NCI-H1092 (cell line): ENCODE measurements at regions not wholly inside any gene's neighbourhood (a gene's known extent, or its start where the extent isn't known, plus 50 kb on each side); places are given as distances from the start of the nearest gene placed in this dataset.
"Not testable (repeated sequence)": the region's sequence is repeated elsewhere in the genome, so short reads cannot be mapped to it uniquely, and the experiment has no call there.

Experiments used
- DNase-seq: peaks from one replicate; lab custom pipeline; 2025; lab: John Stamatoyannopoulos, UW

- DNase-seq: not testable (repeated sequence)
These were observed 80.3 kb downstream of the ANXA5 start for GRCh38 chr4:121616449-121616848.

- DNase-seq: no peak
These were observed 82.7 kb downstream of the ANXA5 start for GRCh38 chr4:121614101-121614500.

- DNase-seq: no peak
These were observed 97.7 kb downstream of the ANXA5 start for GRCh38 chr4:121599049-121599448.

GRCh38 chr4:121597346-121597934 is 99.3 kb downstream of the ANXA5 start:
- no peak for DNase-seq

GRCh38 chr4:121594796-121595526 is 101.8 kb downstream of the ANXA5 start:
- DNase-seq: no peak

- no peak for DNase-seq
These were observed 103.0 kb downstream of the ANXA5 start for GRCh38 chr4:121593760-121594159.

- DNase-seq: not testable (repeated sequence)
These were observed 104.5 kb downstream of the ANXA5 start for GRCh38 chr4:121592257-121592656.

- DNase-seq: no peak
These were observed 111.9 kb downstream of the ANXA5 start for GRCh38 chr4:121584836-121585235.

GRCh38 chr4:121583396-121583795 is 113.4 kb downstream of the ANXA5 start:
- DNase-seq: no peak

GRCh38 chr4:121582296-121582695 is 114.5 kb downstream of the ANXA5 start:
- no peak for DNase-seq

GRCh38 chr4:121575392-121575791 is 121.4 kb downstream of the ANXA5 start:
- DNase-seq: not testable (repeated sequence)

GRCh38 chr4:121574618-121575017 is 122.2 kb downstream of the ANXA5 start:
- DNase-seq: no peak

GRCh38 chr4:121567748-121568147 is 129.0 kb downstream of the ANXA5 start:
- DNase-seq: no peak

GRCh38 chr4:121564840-121565375 is 131.9 kb downstream of the ANXA5 start:
- DNase-seq: no peak

GRCh38 chr4:121562811-121563210 is 134.0 kb downstream of the ANXA5 start:
- no peak for DNase-seq

GRCh38 chr4:121555315-121556107 is 141.3 kb downstream of the ANXA5 start:
- no peak for DNase-seq

GRCh38 chr4:121554382-121554781 is 142.4 kb downstream of the ANXA5 start:
- DNase-seq: no peak

GRCh38 chr4:121551881-121552280 is 144.9 kb downstream of the ANXA5 start:
- DNase-seq: no peak

- no peak for DNase-seq
These were observed 145.5 kb downstream of the ANXA5 start for GRCh38 chr4:121551271-121551670.

- no peak for DNase-seq
These were observed 155.1 kb downstream of the ANXA5 start for GRCh38 chr4:121541696-121542095.

- DNase-seq: no peak
These were observed 154.5 kb upstream of the QRFPR start for GRCh38 chr4:121535351-121535750.

- DNase-seq: no peak
These were observed 153.4 kb upstream of the QRFPR start for GRCh38 chr4:121534187-121534586.

GRCh38 chr4:121526509-121526908 is 145.7 kb upstream of the QRFPR start:
- no peak for DNase-seq
